ENCODE measurements at regions not wholly inside any gene's neighbourhood (a gene's known extent, or its start where the extent isn't known, plus 50 kb on each side); places are given as distances from the start of the nearest gene placed in this dataset.
"Not testable (repeated sequence)": the region's sequence is repeated elsewhere in the genome, so short reads cannot be mapped to it uniquely, and the experiment has no call there.

- DNase-seq, result no peak
Measured at GRCh38 chr4:138392751-138393308, 150.7 kb upstream of the SLC7A11 start.

- no peak for DNase-seq
Measured at GRCh38 chr4:138389976-138390685, 148.0 kb upstream of the SLC7A11 start.

GRCh38 chr4:138374947-138375346 lies 132.8 kb upstream of the SLC7A11 start:
- DNase-seq, result no peak

GRCh38 chr4:138367942-138368341 lies 125.8 kb upstream of the SLC7A11 start:
- peak; percentile 1 for DNase-seq

GRCh38 chr4:138352446-138352845 lies 110.3 kb upstream of the SLC7A11 start:
- DNase-seq, result not testable (repeated sequence)

GRCh38 chr4:138348055-138348454 lies 105.9 kb upstream of the SLC7A11 start:
- DNase-seq, result no peak

- DNase-seq, result no peak
Measured at GRCh38 chr4:138347561-138347960, 105.4 kb upstream of the SLC7A11 start.

- DNase-seq, result no peak
Measured at GRCh38 chr4:138344851-138345250, 102.7 kb upstream of the SLC7A11 start.

GRCh38 chr4:138344054-138344453 lies 101.9 kb upstream of the SLC7A11 start:
- DNase-seq, result no peak

GRCh38 chr4:138341739-138342415 lies 99.7 kb upstream of the SLC7A11 start:
- DNase-seq, result no peak

- no peak for DNase-seq
Measured at GRCh38 chr4:138338840-138339239, 96.7 kb upstream of the SLC7A11 start.

- not testable (repeated sequence) for DNase-seq
Measured at GRCh38 chr4:138338222-138338621, 96.1 kb upstream of the SLC7A11 start.

- DNase-seq, result peak; percentile 39
Measured at GRCh38 chr4:138334346-138335016, 92.3 kb upstream of the SLC7A11 start.

- DNase-seq, result not testable (repeated sequence)
Measured at GRCh38 chr4:138332415-138332814, 90.3 kb upstream of the SLC7A11 start.

GRCh38 chr4:138330531-138330930 lies 88.4 kb upstream of the SLC7A11 start:
- DNase-seq, result no peak

GRCh38 chr4:138329506-138330070 lies 87.4 kb upstream of the SLC7A11 start:
- DNase-seq, result no peak

- no peak for DNase-seq
Measured at GRCh38 chr4:138327338-138327737, 85.2 kb upstream of the SLC7A11 start.

GRCh38 chr4:138320831-138321230 lies 78.7 kb upstream of the SLC7A11 start:
- no peak for DNase-seq

- no peak for DNase-seq
Measured at GRCh38 chr4:138320030-138320429, 77.9 kb upstream of the SLC7A11 start.

- no peak for DNase-seq
Measured at GRCh38 chr4:138317175-138317748, 75.1 kb upstream of the SLC7A11 start.

- DNase-seq, result no peak
Measured at GRCh38 chr4:138312536-138312911, 70.4 kb upstream of the SLC7A11 start.

Data from left kidney (tissue), 1 donor.